HS-5 (cell line): ENCODE measurements at regions not wholly inside any gene's neighbourhood (a gene's known extent, or its start where the extent isn't known, plus 50 kb on each side); places are given as distances from the start of the nearest gene placed in this dataset.

ENCODE experiments used
- DNase-seq: peaks from one replicate; pipeline ENCODE4 v3.0.0-alpha.2; 2012; ENCODE audit warnings: low read depth

- no peak for DNase-seq
These were observed 442.5 kb downstream of the XPNPEP1 start for GRCh38 chr10:109480836-109481235.

- DNase-seq, result no peak
These were observed 447.4 kb downstream of the XPNPEP1 start for GRCh38 chr10:109475711-109476421.

- DNase-seq, result no peak
These were observed 448.5 kb downstream of the XPNPEP1 start for GRCh38 chr10:109474812-109475211.

GRCh38 chr10:109474261-109474660 lies 449.1 kb downstream of the XPNPEP1 start:
- no peak for DNase-seq

GRCh38 chr10:109467551-109467950 lies 455.8 kb downstream of the XPNPEP1 start:
- no peak for DNase-seq

- no peak for DNase-seq
These were observed 458.4 kb downstream of the XPNPEP1 start for GRCh38 chr10:109464949-109465348.

GRCh38 chr10:109457302-109457638 lies 466.0 kb downstream of the XPNPEP1 start:
- DNase-seq, result no peak

DNA sequence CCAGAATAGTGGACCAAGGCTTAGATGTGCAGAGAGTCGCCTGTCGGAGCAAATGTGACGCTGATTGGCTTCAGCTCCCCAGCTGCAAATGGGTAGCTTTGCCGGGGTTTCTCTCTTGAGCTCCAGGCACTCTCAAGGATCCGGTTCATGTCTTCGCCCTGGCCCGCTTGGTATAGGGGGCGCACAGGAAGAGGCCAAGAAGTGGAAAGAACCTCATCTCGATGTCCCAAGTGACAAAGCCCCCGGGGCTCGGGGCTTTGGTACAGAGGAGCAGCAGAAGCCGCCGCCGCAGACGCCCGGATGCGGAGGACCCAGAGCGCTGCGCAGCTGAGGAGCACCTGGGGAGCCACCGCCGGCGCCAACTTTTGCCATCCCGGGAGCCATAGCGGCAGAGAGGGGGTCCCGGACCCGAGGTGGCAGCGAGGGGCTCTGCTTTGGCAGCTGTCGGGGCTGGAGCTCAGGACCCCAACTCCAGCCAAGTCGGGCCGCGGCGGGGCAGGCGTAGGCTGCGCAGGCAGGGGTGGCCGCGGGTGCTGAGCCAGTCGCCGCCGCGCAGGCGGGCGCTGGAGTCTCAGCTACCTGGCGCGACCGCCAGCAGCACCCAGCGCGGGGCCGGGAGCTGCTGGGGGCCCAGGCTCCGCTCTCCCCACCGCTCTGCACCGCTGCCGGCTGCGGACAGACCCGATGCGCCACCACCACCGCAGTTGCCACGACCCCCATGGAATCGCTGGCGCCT lies 466.6 kb downstream of the XPNPEP1 start:
- DNase-seq, result no peak

GRCh38 chr10:109454691-109455090 lies 468.6 kb downstream of the XPNPEP1 start:
- peak; percentile 38 for DNase-seq

GRCh38 chr10:109451879-109452278 lies 471.4 kb downstream of the XPNPEP1 start:
- DNase-seq, result no peak

DNA sequence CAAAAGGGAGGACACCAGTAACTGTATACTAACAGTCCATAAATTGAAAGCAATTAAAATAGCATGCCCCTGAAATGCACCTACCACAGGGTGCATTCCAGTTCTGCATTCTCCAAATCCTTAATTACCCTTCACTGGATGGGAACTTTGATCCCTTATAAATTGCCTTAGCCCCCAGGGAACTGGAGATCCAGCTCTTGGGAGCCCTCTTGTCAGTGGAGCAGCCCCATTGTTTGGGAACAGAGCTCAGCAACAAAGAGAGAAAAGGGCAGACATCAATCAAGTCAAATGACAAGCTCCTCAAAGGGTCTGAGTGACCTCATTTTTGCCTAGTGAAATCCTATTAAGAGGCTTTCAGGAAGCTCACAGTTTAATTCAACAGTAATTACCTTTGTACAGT lies 472.6 kb downstream of the XPNPEP1 start:
- no peak for DNase-seq

DNA sequence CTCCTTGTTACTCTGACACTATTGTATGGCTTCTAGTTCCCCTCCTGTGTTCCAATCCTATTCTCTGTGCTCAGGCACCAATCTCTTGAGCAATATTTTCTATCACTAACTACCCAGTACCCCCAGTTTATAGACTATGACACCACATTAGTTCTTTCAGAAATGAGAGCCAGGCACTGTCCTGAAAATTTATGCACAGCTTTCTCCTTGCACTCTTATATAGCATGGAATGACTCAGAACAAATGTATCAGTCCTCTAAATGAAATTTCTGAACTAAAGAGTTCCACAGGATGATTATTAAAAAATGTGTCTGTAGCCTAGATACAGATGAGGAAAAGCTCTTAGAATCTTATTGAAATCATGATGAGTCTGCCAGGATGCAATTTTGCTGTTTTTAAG lies 489.9 kb downstream of the XPNPEP1 start:
- DNase-seq, result no peak

GRCh38 chr10:109432281-109432680 lies 491.0 kb downstream of the XPNPEP1 start:
- DNase-seq, result no peak

- DNase-seq, result no peak
These were observed 492.5 kb downstream of the XPNPEP1 start for GRCh38 chr10:109430799-109431198.

DNA sequence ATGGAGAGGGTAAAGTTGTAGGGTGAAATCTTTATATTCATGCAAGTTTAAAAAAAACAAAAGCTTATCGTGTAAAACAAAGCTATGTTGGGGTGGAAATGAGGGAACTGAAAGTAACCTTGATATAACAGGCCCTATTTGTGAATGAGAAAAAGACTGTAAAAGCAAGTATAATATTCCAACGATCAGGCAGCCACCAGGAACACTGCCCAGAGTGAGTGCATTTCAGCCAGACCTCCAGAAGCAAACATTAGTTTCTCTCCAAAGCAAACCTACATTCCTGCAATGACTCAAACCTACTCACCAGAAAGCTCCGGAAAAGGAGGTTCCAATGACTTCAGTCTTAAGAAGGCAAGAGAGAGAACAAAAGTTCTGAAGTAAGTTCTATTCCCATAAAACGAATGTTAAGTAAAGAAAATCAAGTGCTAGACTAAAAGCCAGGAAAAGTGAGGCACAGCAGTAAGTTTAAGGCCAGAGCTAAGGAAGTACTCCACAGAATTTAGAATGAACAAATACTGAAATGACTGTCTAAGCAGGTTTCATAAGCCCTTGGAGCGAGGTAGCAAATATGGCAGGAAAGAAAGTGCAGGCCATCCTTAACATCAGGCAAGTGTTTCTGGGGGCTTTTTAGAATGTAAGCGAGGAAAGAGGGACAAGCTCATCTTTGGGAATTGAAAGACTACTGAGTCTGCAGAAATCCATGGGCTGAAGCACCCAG lies 493.1 kb downstream of the XPNPEP1 start:
- peak; percentile 29 for DNase-seq

DNA sequence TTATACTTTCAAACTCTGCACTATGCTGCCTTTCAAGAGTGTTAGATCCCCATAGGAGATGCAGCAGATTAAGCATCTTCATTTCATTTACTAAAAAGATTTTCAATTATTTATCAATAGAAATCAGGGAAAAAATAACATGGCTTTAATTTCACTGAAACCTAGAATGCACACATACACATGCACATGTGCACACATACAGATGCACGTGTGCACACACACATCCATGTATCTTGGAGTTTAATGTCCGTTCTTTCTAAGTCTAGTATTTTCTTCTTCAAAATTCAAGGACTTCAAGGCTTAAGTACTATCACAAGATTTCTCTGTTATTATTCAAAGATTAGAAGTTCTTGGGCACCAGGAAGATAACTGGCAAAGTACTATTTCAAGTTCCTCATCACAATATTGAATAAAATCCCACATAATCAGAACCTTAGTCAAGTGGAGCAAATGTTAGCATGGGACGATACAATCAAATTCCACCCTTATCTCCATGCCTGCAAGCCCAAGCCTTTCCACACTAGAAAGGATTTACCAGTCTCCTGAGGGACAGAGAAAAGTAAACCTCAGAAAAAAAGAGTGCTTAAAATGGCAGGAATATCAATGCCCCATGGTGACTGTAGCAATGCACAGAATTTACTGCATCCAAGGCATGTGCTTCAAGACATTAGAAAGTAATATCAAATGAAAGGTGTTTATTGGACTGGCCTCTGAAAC lies 494.4 kb downstream of the XPNPEP1 start:
- DNase-seq, result no peak

- no peak for DNase-seq
These were observed 495.9 kb downstream of the XPNPEP1 start for GRCh38 chr10:109427411-109427810.

GRCh38 chr10:109426987-109427386 lies 496.3 kb downstream of the XPNPEP1 start:
- DNase-seq, result no peak

DNA sequence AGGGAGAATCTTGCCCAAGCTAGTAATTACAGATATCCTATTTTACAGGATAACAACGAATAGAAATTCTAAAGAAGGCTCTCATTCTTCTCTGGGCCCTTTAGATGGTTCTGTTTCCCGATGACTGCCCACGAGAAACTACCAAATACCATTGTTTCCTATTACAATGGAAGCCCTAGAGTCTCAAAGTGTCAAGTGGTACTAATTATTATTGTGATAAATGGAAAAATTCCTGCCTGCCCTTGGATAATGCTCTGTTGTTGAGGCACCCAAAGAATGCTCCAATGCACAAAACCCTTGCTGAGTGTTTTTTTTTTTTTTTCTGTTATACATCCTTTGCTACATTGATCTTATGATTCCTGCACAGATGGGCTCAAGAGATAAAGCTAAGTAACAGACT lies 504.5 kb downstream of the XPNPEP1 start:
- no peak for DNase-seq

DNA sequence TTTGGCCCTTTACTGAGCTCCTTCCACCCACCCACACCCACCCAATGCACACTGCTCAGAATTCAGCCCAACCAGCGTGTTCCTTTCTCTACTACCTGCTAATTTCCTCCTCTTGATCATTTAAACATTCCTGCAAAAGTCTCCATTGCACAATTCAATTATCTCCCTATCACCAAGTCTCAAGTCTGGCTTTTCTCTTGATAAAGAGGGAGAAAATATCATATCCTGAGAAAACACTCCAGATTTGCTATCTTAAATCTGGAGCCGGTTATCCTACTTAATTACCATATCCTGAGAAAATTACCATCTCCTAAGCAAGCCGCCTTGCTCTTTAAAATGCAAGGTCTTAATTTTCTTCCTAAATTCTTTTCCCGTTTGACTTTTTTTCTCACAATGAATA lies 505.5 kb downstream of the XPNPEP1 start:
- DNase-seq, result no peak

- DNase-seq, result no peak
These were observed 511.0 kb downstream of the XPNPEP1 start for GRCh38 chr10:109412353-109412752.

DNA sequence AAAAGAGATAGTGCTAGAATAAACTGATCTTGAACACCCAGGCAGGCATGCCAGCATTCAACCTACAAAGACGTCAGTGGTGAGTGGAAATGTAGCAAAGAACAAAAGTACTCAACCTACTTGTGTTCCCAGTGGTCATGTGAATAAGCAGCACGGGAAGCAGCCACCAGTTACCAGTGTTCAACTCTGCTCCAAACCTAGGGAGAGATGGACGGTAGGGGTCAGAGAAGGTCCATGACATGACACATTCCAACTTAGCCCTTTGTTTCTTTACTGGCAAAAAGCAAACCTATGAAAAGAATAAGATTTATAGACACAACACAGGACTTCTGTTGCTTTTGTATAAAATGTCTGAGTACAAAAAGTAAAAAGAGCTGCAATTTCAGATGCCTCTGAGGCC lies 511.4 kb downstream of the XPNPEP1 start:
- DNase-seq, result no peak

DNA sequence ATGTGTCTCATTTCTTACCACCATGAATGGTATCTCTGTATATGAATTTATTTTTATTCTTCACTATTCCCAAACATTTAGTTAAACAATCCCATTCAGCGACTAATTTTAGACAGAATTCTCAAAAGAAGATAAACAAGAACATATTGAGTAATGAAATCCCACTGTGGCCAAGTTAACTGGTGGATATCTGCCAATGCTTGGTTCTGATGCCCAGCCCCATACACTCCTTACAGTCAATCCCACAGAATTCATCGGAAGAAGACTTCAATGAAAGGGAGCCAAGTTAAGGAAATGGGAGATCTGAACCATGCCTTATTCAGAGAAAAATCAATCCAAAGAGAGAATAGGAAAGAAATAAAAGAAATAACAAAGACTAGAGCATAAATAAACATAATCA lies 518.0 kb downstream of the XPNPEP1 start:
- DNase-seq, result no peak
